GM21619 (cell line): ENCODE measurements at regions not wholly inside any gene's neighbourhood (a gene's known extent, or its start where the extent isn't known, plus 50 kb on each side); places are given as distances from the start of the nearest gene placed in this dataset.
"Not testable (repeated sequence)": the region's sequence is repeated elsewhere in the genome, so short reads cannot be mapped to it uniquely, and the experiment has no call there.

Experiments used
- ATAC-seq: cut with Tn5 transposase; IDR thresholded peaks from one replicate; pipeline ENCODE4 v1.9.1; 2021; ENCODE audit not compliant: unreplicated experiment

GRCh38 chr9:16267281-16268066, 603.0 kb downstream of the BNC2 start:
- ATAC-seq, result no peak

GRCh38 chr9:16268067-16268881, 602.2 kb downstream of the BNC2 start:
- no peak for ATAC-seq

- no peak for ATAC-seq
Measured at GRCh38 chr9:16271967-16272366, 598.5 kb downstream of the BNC2 start.

DNA sequence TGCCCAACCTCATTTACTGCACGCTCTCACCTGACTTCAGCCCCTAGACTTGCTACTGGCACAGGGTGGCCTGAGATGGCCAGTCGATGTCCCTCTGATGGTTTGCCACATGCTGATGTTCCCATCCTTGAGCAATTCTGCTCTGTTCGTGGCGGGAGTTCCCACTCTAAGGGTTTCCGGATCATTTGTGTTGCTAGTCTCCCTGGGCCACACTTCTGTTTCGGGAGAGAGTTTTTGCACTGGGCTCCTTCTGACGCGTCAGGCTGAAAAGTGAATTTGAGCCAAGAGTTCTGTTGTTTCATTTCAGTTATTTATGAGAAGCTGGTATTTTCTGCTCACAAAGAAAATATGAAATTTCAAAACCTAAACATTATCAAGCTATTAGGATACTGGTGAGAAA, 597.7 kb downstream of the BNC2 start:
- no peak for ATAC-seq

GRCh38 chr9:16275795-16276624, 594.5 kb downstream of the BNC2 start:
- no peak for ATAC-seq

DNA sequence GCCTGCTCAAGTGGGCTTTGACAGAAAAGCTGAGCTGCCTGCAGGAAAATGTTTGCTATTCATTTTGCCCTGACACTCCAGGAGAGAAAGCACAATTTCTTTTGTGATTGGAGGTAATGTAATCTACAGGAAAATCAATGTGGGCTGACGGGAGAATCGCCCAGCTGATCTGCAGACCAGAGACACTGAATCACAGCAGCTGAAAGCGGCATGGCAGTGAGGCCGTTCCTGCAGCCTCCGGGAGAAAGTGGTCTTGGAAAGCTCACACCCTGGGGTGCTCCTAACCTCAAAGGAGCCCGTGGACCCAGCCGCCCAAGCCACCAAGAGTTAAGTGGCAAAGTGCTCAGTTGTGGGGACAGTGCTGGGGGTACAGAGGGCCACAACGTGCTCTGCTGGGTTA, 593.6 kb downstream of the BNC2 start:
- ATAC-seq, result no peak

DNA sequence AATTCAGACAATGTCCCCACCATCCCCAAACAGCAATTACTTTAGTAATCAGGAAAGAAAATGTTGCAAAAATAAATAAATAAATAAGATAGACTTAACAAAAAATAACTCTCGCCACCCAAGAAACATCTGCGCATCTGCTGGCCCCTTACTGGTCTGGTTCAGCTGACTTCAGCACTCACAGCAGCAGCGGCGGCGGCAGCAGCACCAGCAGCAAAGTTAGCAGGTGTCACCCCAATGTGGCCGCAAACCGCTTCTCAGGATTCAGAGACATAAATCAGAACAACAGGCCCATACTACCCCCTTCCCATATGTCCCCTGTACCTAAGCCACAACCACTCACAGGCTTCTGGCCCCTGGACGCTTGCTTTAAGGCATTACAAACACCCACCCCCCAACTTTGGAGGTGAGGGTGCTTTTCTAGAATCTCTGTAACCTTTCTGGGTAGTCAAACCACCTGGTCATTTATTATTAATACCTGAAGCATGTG, 593.0 kb downstream of the BNC2 start:
- ATAC-seq, result no peak

DNA sequence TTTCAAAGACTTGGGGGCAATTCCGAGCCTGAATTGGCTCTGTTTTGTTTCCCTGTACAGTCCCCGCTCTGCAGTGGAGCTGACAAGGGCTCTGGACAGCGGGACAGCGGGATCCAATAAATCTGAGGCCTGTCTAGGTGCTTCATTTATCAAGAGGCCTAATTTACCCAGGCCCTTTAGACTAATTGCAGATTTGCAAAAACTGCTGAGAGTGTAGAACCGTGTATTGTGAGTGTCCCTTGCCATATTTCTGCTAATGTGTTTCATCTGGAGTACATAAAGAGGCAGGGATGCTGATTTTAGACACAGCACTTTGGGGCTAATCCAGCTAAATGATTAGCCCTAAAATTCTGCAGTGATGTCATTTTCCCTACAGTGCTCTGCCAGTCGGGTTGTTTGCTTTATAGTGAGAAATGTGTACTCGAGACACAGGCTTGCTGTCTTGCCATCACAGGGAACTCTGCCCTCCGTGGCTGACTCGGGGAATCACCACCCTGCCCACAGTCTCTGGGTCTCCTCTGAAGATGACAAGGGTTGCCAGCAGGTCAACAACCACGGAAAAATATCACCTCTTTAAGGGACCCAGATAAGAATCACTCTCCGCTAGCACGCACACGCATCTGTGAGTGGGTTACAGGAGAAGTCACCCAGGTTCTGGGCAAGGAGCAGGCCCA, 592.0 kb downstream of the BNC2 start:
- no peak for ATAC-seq

DNA sequence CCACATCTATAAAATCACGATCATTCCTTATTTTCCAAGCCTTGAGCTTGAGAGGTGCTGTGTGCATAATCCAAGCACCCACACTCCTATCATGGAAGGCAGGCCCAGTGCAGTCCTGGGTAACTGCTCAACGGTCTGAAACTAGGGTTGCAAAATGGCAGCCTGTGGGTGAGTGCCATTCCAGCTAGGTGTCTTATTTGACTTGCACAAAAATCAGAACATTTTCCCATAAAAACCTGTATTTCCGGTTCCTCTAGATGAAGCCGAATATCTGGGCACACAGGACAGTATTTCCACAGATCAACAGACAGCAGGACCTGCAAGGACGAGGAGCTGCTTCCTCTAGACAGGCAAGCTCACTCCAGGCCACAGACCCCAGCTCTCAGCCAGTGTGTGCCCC, 588.8 kb downstream of the BNC2 start:
- ATAC-seq, result no peak

GRCh38 chr9:16282216-16282615, 588.3 kb downstream of the BNC2 start:
- ATAC-seq, result no peak

GRCh38 chr9:16282718-16283117, 587.8 kb downstream of the BNC2 start:
- no peak for ATAC-seq

GRCh38 chr9:16286160-16286559, 584.3 kb downstream of the BNC2 start:
- no peak for ATAC-seq

DNA sequence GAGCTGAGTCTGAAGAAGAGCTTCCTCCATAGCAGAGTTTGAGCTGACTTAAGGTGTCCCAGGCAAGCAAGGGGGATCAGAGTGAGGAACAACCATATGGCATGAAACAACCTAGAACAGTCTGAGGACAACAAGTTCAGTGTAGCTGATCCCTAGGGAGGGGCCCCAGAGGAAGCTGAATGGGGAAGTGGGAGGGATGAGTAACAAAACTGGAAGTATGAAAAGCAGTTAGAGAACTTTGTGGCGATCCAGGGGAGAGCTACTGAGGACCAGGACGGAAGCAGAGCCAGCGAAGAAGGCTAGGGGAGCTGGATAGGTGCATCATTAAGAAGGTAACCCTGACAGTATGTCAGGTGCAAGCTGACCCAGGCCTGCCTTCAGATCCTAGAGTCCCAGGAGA, 580.8 kb downstream of the BNC2 start:
- ATAC-seq, result no peak

GRCh38 chr9:16290169-16290568, 580.3 kb downstream of the BNC2 start:
- no peak for ATAC-seq

- ATAC-seq, result no peak
Measured at GRCh38 chr9:16291921-16292320, 578.5 kb downstream of the BNC2 start.

GRCh38 chr9:16293610-16294009, 576.9 kb downstream of the BNC2 start:
- ATAC-seq, result no peak

GRCh38 chr9:16294133-16294770, 576.2 kb downstream of the BNC2 start:
- ATAC-seq, result no peak

GRCh38 chr9:16294940-16295339, 575.5 kb downstream of the BNC2 start:
- not testable (repeated sequence) for ATAC-seq

- not testable (repeated sequence) for ATAC-seq
Measured at GRCh38 chr9:16299368-16299767, 571.1 kb downstream of the BNC2 start.

DNA sequence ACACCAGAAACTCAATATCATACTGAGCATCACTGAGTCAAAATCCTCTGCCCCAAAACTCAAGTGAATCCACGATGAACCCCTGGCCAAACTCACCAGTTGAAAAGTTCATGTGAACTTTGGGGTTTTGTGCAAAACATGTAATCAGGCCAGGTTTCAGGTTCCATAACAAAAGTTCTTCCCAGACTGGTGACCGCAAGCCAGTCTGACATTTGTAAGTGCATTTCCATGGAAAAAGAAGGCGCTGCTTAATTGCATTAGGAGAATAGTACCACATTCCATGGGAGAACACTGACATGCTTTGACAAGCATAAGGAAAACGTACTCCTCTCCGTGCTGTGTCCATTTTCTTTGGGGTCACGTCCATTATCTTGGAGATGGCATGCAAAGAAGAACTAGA, 567.0 kb downstream of the BNC2 start:
- no peak for ATAC-seq
